ENCODE measurements at regions not wholly inside any gene's neighbourhood (a gene's known extent, or its start where the extent isn't known, plus 50 kb on each side); places are given as distances from the start of the nearest gene placed in this dataset.

- no peaks in the 10 kb centered on the region for H3K27me3 ChIP-seq
- 73% methylated on average over 5 of the region's 5 CpGs for whole genome bisulfite sequencing, 3 donors
- H3K27ac ChIP-seq: no peak overlapping the region
- no peaks in the 10 kb centered on the region for H3K36me3 ChIP-seq
- no peaks in the 10 kb centered on the region for H3K4me1 ChIP-seq (ENCODE audit: insufficient read depth)
- no peak overlapping the region for H3K4me3 ChIP-seq
- no peak for TF ChIP-seq EP300 (IDR thresholded peaks at IDR 0.05)
- no peak for TF ChIP-seq POLR2A (IDR thresholded peaks at IDR 0.05)
- no peak for TF ChIP-seq CTCF (IDR thresholded peaks at IDR 0.05)
- intact Hi-C loops (cut with DNase I): no loop called here
- no peak for DNase-seq
- H3K9me3 ChIP-seq: no peaks in the 10 kb centered on the region
These were observed 202.1 kb downstream of the CDCA7 start for GRCh38 chr2:173556816-173557215.

GRCh38 chr2:173557497-173557896 lies 202.8 kb downstream of the CDCA7 start:
- no peak overlapping the region for H3K27ac ChIP-seq
- 88 to 93% (median 91%) methylated on average over 2 of the region's 2 CpGs for WGBS, 3 donors
- no peak overlapping the region for H3K4me3 ChIP-seq
- no peaks in the 10 kb centered on the region for H3K4me1 ChIP-seq (ENCODE audit: insufficient read depth)
- H3K36me3 ChIP-seq: no peaks in the 10 kb centered on the region
- no peak for DNase-seq
- TF ChIP-seq POLR2A (IDR thresholded peaks at IDR 0.05): no peak
- no peak for TF ChIP-seq CTCF (IDR thresholded peaks at IDR 0.05)
- no peak for TF ChIP-seq EP300 (IDR thresholded peaks at IDR 0.05)
- intact Hi-C loops (cut with DNase I): no loop called here
- H3K9me3 ChIP-seq: no peaks in the 10 kb centered on the region
- H3K27me3 ChIP-seq: no peaks in the 10 kb centered on the region

- intact Hi-C loops (cut with DNase I): no loop called here
- no peak overlapping the region for H3K27ac ChIP-seq
- no peak overlapping the region for H3K4me3 ChIP-seq
- WGBS, 3 donors: 85 to 100% (median 91%) methylated on average over 3 of the region's 3 CpGs
- no peaks in the 10 kb centered on the region for H3K27me3 ChIP-seq
- H3K4me1 ChIP-seq (ENCODE audit: insufficient read depth): peaks cover 1% of the 10 kb centered on the region
- TF ChIP-seq EP300 (IDR thresholded peaks at IDR 0.05) (no peak), POLR2A (IDR thresholded peaks at IDR 0.05) (no peak), CTCF (IDR thresholded peaks at IDR 0.05) (no peak)
- H3K36me3 ChIP-seq: no peaks in the 10 kb centered on the region
- DNase-seq: no peak
- no peaks in the 10 kb centered on the region for H3K9me3 ChIP-seq
These were observed 212.8 kb downstream of the CDCA7 start for GRCh38 chr2:173567493-173567892.

- H3K9me3 ChIP-seq: no peaks in the 10 kb centered on the region
- H3K36me3 ChIP-seq: no peaks in the 10 kb centered on the region
- no peak for DNase-seq
- TF ChIP-seq CTCF (IDR thresholded peaks at IDR 0.05) (no peak), EP300 (IDR thresholded peaks at IDR 0.05) (no peak), POLR2A (IDR thresholded peaks at IDR 0.05) (no peak)
- intact Hi-C loops (cut with DNase I): no loop called here
- 48 to 58% (median 56%) methylated on average over 3 of the region's 3 CpGs for WGBS, 3 donors
- no peak overlapping the region for H3K4me3 ChIP-seq
- no peaks in the 10 kb centered on the region for H3K27me3 ChIP-seq
- peaks cover 1% of the 10 kb centered on the region for H3K4me1 ChIP-seq (ENCODE audit: insufficient read depth)
- no peak overlapping the region for H3K27ac ChIP-seq
These were observed 213.4 kb downstream of the CDCA7 start for GRCh38 chr2:173568054-173568453.

All from ovary (tissue), 7 donors.